Suprapubic skin (tissue), 4 donors: ENCODE measurements at regions not wholly inside any gene's neighbourhood (a gene's known extent, or its start where the extent isn't known, plus 50 kb on each side); places are given as distances from the start of the nearest gene placed in this dataset.

ENCODE experiments used
- CTCF ChIP-seq, 2 donors: fragments of 200-600 bp in 1 of 2; fragments of 450-650 bp in 1 of 2; sonication (generic) in 1 of 2; IDR thresholded peaks; one replicate each; pipeline ENCODE4 v1.5.1; 2016 to 2019; ENCODE audit warnings: antibody characterized with exemption in 2 of 2, mild to moderate bottlenecking in 1 of 2, moderate library complexity in 1 of 2
- EP300 ChIP-seq: sonication (generic); formaldehyde crosslinking; IDR thresholded peaks from one replicate; pipeline ENCODE4 v1.6.1; 2017; ENCODE audit warnings: antibody characterized with exemption
- POLR2A ChIP-seq, 2 donors: fragments of 450-650 bp; IDR thresholded peaks; one replicate each; pipeline ENCODE4 v1.6.1; 2017; ENCODE audit warnings: antibody characterized with exemption in 2 of 2, mild to moderate bottlenecking in 2 of 2, moderate library complexity in 2 of 2
- POLR2AphosphoS5 ChIP-seq, 3 donors: sonication (generic); formaldehyde crosslinking; IDR thresholded peaks; one replicate each; pipeline ENCODE4 v1.6.1; 2017; ENCODE audit warnings: antibody characterized with exemption in 3 of 3

GRCh38 chr3:147705651-147706051, 296.5 kb downstream of the ZIC1 start:
- TF ChIP-seq CTCF (IDR thresholded peaks at IDR 0.05) = no peak
- no peak for TF ChIP-seq POLR2AphosphoS5 (IDR thresholded peaks at IDR 0.05)
- no peak for TF ChIP-seq POLR2A (IDR thresholded peaks at IDR 0.05)
- no peak for TF ChIP-seq EP300
